DMS53 (cell line): ENCODE measurements at regions not wholly inside any gene's neighbourhood (a gene's known extent, or its start where the extent isn't known, plus 50 kb on each side); places are given as distances from the start of the nearest gene placed in this dataset.
A peak's percentile ranks its signal among the peaks of the same experiment; 100 is the strongest.

Source experiments
- DNase-seq: peaks from one replicate; lab custom pipeline; 2025; lab: John Stamatoyannopoulos, UW

DNA sequence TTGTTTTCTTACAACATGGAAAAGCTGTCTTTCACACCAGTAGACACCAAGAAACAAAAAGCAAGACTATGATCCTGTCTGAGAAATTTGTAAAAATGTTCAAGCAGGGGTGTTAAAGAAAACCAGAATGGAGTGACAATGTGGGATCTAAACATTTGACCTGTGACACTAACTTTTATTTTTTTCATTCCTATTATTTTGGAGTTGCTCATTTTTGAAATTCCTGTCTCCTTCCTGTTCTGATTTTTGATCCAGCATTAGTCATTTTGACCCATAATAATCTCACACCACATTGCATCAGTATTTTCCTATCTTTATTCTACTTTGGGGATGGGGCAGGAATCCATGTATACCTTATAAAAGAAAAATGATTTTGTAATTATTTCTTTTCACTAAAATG, 164.2 kb downstream of the DLEU7 start:
- no peak for DNase-seq

DNA sequence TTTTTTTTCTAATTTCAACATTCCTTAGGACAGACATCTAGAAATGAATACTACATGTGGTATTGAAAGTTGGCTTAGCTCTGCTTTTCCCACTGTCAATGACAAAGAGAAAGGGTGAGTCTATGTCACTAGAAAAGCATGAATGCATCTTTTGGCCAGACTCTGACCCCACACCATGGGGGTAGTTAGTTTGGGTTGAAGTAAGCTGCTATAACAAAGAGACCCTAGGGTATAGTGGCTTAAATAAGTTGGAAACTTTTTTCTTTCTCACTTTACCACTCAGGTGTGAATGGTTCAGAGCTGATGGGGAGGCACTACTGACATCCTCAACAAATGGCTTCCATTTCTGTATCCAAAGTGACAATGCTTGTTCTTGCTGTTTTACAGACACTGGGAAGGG, 161.5 kb downstream of the DLEU7 start:
- no peak for DNase-seq

GRCh38 chr13:50682966-50683365, 160.5 kb downstream of the DLEU7 start:
- no peak for DNase-seq

DNA sequence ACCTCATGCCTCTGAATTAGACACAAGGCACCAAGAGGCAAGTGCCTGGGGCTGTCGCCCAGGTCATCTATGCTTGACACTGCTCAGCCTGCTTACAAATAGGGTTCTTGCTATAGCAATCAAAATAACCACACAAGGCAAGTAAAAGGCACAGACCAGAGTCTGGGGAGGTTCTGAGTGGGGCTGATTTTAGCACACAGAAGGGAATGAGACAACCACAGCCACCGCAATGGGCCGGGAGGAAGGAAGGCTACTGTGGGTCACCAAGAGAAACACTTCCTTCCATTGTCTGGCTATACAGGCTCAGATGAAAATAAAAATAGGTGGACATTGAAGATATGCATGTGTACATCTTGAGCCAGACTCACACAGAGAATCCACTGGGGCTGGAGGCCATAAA, 159.1 kb downstream of the DLEU7 start:
- no peak for DNase-seq

DNA sequence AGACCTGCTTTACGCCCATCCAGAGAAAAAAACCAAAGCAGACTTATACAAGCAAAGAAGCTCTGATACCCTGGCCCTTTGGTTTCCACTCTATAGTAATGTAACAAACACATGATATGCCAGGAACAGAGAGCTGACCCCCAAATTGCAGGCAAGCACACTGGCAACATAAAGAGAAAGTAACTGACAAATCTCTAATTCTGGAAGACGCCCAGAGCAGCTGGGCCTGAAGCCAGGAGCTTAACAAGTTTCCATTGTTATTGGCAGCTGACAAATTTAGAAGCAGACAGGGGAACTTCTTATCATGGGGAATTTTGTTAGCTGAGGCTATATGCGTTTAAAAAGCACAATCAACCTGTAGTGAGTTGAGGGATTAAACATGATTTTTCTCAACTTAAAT, 158.0 kb downstream of the DLEU7 start:
- no peak for DNase-seq

- no peak for DNase-seq
Measured at GRCh38 chr13:50685956-50686355, 157.5 kb downstream of the DLEU7 start.

DNA sequence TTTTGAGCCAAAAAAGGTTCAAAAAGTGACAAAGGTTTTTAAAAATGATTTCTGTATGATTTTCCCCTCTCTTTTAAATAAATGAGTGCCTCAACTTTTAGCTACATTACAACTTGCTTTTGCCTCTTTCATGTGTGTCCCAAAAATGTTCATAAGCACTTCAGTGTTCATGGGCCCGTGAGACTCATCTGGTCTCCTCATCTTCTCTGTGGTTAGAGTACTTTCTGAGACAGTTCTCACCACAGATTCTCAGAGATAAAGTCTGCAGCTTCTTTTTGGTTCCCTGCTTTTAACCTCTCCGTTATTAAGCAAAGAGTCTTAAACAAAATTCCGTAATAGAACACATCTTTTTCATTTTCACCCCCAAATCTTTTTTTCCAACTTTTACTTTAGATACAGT, 156.9 kb downstream of the DLEU7 start:
- DNase-seq = no peak

DNA sequence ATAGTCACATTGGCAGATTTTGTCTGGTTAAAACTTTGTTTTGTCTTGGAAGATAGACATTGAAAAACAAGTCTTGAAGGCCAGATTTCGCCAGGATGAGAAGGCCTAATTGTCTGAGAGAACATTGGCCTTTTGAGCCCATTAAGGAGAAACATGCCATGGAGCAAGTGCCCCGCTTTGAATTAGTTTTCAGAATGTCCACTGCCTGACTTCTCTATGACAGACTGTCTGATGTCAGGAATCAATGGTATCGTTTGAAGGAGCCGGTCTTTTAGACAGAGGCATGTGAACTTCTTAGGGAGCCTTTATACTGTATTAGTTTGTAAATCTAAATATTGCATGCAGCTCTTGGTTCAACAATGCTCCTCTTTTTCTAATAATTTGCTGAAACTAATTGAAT, 155.9 kb downstream of the DLEU7 start:
- no peak for DNase-seq

DNA sequence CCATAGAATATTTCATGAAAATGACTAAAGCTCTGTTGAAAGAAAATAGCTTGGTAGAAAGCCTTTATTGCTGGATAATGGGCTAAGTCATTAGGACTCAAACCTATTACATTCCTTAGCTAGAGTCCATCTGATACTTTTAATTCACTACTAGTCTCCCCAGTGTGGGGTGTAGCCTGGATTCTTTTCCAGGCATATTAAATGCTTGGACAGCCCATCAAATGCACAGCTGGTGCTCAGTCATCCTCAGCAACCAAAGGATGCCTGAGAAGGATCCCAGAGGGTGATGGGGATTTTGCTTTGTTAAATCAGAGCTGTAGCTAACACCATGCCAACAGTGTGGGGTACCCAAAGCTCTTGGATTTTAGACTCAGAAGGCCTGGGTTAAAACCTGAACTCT, 153.5 kb downstream of the DLEU7 start:
- no peak for DNase-seq

- DNase-seq = peak; percentile 9
Measured at GRCh38 chr13:50691176-50691680, 152.3 kb downstream of the DLEU7 start.

GRCh38 chr13:50691681-50692263, 151.7 kb downstream of the DLEU7 start:
- DNase-seq = no peak

DNA sequence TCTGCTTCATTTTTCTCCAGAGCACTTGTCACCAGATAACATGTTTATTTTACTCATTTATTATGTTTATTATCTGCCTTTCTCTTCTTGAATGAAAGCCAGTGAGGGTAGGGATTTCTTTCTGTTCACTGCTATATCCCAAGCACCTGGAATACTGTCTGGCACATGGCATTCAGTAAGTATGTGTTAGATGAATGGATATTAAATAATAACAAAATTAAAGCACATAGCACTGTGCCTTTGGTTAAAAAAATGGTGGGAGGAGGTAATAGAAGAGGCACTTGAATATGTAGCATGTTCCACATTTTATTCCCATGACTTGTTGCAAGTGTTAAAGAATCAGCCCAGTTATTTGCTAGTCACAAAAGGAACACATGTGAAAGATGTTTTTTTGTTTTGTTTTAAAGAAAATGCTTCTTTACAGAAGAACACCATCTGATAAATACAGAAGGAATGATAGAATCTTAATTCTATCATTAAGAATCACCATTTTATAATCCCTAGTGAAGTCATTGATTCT, 151.0 kb downstream of the DLEU7 start:
- no peak for DNase-seq

GRCh38 chr13:50693727-50694126, 149.8 kb downstream of the DLEU7 start:
- no peak for DNase-seq

DNA sequence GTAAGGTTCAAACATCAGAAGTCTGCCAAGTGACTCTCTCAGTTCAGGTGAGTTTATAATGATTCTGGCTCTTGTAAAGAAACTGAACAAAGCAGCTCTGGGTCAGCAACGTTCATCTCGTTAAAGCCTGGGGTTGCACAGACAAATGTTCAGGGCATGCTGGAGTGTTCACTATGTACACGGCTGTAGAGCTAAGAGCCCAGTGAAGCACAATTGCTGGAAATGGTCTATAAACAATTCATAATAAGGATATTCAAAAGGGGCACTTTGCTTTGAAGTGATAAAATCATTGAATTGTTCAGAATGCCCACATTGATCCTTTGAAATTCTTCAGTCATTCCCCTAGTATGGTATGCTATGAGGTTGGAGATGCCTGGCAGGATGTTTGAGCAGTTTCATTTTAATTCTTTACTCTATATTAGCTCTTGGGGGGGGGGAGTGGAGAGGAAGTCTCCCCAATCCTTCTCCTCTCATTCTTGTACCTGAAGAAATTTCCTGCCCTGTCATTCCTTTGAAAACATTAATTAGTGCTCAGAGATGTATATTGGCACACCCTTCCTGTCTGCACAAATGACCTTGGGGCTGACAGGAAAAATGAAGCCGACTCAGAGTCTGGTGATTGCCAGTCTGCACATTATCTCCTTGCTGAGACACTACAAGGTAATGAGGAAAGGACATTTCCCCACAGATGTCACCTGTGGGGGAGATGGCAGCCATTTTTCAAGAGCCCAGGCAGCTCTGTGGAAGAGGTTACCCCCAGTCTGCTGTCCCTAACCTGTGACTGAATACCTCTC, 145.5 kb downstream of the DLEU7 start:
- no peak for DNase-seq

GRCh38 chr13:50699874-50700663, 143.4 kb downstream of the DLEU7 start:
- DNase-seq = no peak

DNA sequence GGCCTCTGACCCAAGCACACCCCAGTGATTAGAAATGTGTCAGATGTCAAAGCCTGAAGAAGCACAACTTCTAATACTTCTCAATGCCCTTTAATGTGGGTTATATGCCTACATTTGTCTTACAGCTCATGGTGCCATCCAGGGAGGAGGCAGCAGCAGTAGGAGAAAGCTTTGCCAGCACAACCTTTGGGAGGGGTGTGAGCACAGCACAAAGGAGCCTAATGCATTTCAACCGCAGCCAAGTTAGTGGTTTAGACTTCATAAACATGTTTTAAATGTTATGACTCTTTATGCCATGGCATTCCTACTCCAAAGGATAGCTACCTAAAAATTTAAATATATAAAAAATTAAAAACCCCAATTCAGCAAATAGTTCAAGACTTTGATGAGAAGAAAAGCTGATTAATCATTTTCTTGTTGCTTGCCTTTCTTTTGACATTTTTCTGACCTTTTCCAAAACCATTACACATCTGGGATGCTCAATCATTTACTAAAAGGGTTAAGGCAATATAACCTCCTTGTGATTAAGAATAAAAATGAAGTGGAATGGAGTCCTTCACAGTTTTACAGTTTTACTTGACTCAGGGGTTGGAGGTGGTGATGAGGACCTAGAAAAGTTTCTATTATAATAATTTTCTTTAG, 142.7 kb downstream of the DLEU7 start:
- DNase-seq = no peak

DNA sequence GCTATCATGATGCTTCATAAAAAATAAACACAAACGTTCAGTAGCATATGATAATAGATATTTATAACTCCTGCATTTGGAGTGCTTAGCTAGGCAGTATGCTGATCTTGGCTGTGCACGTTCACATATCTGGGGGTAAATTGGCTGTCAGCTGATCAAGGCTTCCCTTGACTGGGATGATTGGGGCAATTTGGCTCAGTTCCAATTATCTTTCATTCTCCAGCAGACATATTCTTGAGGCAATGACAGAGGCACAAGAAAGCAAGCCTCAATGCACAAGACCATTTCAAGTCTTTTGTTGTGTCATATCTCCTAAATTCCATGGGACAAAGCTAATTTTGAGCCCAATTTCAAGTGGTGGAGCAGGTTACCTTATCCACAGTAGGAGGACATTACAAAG, 142.0 kb downstream of the DLEU7 start:
- DNase-seq = no peak

- no peak for DNase-seq
Measured at GRCh38 chr13:50706505-50706904, 137.0 kb downstream of the DLEU7 start.

- DNase-seq = no peak
Measured at GRCh38 chr13:50707628-50708027, 135.9 kb downstream of the DLEU7 start.

GRCh38 chr13:50708461-50708860, 135.0 kb downstream of the DLEU7 start:
- DNase-seq = no peak

GRCh38 chr13:50709058-50709457, 134.4 kb downstream of the DLEU7 start:
- no peak for DNase-seq

DNA sequence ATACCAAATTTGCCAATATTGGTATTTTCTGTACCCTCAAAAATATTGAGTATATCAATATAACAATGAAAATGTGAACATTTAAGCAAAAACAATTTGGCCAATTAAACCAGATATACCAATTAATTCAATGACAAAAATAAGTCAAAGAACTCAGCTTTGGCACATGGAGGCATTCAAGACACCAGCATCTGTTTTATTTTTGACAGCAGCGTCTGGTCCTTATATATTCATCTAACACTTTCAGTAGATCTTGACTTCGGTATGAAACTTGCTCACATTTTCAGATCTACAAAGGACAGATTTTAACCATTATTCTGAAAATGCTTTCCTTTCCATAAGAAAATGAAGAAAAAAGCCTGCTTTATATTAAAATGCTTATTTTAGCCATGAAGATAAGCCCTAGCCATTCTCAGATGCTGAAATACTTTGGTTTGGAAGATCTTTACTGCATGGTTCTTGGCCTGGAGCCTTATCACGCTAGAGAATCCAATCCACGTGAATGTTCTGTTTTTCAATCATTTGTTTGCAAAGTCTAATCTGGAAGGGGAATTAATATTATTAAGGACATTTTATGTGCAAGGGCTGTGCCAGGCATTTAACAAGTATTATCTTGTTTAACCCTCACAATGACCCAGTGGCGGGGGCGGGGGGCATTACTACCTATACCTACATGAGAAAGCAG, 132.2 kb downstream of the DLEU7 start:
- DNase-seq = no peak
